HG02970 (cell line): ENCODE measurements at regions not wholly inside any gene's neighbourhood (a gene's known extent, or its start where the extent isn't known, plus 50 kb on each side); places are given as distances from the start of the nearest gene placed in this dataset.
"Not testable (repeated sequence)": the region's sequence is repeated elsewhere in the genome, so short reads cannot be mapped to it uniquely, and the experiment has no call there.

ENCODE experiments used
- ATAC-seq: cut with Tn5 transposase; IDR thresholded peaks from one replicate; pipeline ENCODE4 v1.9.1; 2021; ENCODE audit warnings: mild to moderate bottlenecking, moderate library complexity, moderate number of reproducible peaks; ENCODE audit not compliant: unreplicated experiment, low FRiP score

GRCh38 chr3:124132813-124133212 lies 140.9 kb upstream of the ROPN1 start:
- ATAC-seq: no peak

GRCh38 chr3:124133366-124133940 lies 141.5 kb upstream of the ROPN1 start:
- no peak for ATAC-seq

DNA sequence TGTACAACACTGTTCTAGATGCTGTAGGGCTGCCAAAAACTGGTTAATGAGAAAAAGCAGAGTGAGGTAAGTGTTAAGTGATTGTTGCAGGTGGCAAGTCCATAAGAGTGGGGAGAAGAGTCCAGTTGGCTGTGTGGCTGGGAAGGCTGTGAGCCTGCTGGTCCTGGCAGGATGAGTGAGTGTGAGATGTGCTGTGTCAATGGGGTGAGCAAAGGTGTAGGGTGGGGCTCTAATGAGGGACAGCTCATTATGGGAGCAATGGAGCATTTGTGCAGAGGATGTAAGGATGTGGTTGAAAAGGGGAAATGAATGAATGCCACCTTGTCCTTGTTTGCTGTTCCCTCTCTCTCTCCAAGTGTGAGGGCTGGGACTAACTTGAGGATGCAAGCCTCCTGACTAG lies 145.3 kb upstream of the ROPN1 start:
- ATAC-seq: no peak

DNA sequence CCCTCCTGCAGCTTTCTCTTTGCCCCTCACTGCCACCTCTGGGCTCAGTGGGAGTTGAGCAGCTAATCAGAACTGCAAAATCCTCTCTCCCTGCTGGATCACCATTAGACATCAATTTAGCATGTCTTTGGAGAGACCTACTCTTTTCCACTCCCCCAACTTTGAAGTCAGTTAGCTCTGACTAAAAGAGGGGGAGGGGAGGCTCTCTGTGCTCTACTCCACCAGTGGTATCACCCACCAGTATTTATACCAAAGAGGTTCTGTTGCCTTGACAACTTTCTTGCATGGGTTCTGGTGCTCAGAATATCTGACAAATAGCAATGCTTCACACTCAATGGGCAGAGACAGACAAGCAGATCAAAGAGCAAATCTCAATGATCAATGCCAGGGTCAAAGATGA lies 146.2 kb upstream of the ROPN1 start:
- no peak for ATAC-seq

DNA sequence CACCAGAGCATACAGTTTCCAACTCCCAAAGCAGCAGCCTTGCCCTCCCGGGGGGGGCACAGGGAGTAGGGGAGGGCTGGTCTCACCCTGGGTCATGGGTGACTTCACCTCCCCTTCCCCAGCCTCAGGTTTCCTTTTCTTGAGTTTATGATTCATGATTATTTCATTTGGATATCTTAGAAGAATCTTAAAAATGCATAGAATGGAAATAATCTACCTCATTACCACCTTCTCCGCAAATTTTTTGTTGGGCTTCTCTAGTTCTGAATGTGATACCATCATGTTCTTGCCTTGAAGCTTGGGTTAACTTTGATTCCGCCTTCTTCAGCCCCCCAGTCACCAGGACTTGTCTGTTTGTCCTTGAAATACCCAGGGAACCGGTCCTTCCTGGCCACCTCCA lies 148.8 kb upstream of the ROPN1 start:
- ATAC-seq: no peak

DNA sequence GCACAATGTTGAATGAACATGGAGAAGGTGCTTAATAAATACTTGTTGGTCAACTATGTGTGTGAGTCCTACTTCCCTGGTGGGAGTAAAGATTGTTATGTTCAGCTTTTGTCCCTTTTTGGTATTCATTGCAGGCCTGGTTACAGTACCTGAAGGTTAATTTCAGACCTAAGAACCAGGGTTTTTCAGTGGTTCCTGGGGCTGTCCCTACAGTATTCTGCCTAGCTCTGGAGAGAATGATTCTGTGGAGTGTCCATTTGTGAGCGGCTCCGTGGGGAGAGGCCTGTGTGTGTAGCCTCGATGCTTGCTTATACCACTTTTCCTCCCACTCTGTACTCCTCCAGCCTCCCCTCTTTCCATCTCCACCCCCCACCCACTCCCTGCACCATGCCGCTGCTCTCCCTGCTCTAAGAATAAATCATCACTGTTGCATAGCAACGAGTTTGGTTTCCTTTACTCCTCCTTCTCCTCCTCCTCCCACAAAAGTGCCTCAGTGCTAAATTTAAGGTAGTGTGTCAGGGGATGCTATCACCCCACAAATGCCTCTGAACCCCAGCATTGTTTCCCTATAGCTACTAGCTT lies 150.6 kb upstream of the ROPN1 start:
- no peak for ATAC-seq

- no peak for ATAC-seq
These were observed 151.1 kb upstream of the ROPN1 start for GRCh38 chr3:124143047-124143446.

GRCh38 chr3:124144035-124144814 lies 152.3 kb upstream of the ROPN1 start:
- ATAC-seq: no peak

- ATAC-seq: no peak
These were observed 155.5 kb upstream of the ROPN1 start for GRCh38 chr3:124147429-124147828.

- ATAC-seq: no peak
These were observed 156.0 kb upstream of the ROPN1 start for GRCh38 chr3:124147946-124148345.

GRCh38 chr3:124149081-124149480 lies 157.2 kb upstream of the ROPN1 start:
- ATAC-seq: no peak

DNA sequence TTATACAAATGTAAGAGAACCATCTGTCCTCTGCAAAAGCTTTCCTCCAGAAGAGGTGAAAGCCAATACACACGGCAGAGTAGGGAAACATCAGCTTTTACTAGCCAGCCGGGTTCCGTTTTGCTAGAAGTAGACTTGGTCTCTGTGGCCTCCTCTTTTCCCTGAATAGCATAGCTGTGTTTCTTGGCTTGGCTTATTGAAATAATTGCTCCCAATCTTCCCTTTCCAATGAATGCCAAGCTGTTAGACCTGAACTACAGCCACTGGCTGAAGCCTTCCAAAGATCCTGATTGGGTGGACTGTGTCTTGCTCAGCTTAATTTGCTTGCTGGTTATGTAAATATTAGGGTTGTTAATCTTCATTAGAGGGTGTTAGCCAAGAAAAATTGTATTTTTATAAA lies 157.8 kb upstream of the ROPN1 start:
- no peak for ATAC-seq

DNA sequence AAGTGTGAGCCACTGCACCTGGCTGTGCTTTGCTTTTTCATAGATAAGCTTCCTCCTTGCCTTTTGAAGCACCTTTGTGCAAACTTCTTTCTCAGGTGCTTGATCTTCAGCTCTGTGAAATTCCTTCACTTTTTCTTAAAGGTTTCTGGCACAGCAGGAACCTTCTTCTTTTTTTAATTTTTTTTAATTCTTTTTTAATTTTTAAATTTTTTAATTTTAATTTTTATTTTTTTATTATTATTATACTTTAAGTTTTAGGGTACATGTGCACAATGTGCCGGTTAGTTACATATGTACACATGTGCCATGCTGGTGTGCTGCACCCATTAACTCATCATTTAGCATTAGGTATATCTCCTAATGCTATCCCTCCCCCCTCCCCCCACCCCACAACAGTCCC lies 161.0 kb upstream of the ROPN1 start:
- not testable (repeated sequence) for ATAC-seq

DNA sequence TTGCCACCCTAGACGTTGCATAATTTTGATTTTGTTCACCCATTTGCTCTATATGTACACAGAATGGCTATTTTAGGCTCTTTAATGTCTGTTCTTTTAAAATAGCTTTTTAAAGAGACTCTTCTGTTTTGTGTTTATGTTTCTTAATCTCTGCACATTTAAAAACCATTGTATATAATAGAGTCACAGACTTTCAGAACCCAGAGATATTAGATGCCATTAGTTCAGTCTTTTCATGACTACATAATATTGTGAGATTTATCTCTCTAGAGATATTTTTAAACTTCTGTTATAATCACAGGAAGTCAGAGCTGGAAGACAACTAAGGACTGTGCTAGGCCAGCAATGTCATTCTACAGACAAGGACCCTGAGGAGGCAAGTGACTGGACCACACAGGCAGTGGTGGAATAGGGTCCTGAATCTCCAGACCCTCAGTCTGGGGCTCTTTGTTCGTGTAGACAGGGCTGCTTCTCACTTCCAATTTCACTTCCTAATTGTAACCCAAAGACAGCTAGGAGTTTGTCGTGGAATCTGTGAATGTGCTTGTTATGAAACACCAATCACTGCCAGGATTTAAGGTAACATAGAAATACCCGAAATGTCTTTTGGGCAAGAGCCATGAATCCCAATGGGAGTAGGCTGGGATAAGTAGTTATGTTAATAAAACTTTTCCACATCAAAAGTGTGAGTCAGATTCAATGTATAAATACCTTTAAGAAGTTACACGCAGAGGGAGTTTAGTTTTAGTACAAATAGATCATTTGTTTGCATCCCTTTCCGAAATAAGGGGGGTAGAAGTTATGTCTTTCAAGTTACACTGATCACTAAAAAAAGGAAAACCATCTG lies 165.2 kb upstream of the ROPN1 start:
- no peak for ATAC-seq

- no peak for ATAC-seq
These were observed 165.8 kb upstream of the ROPN1 start for GRCh38 chr3:124157748-124158147.

DNA sequence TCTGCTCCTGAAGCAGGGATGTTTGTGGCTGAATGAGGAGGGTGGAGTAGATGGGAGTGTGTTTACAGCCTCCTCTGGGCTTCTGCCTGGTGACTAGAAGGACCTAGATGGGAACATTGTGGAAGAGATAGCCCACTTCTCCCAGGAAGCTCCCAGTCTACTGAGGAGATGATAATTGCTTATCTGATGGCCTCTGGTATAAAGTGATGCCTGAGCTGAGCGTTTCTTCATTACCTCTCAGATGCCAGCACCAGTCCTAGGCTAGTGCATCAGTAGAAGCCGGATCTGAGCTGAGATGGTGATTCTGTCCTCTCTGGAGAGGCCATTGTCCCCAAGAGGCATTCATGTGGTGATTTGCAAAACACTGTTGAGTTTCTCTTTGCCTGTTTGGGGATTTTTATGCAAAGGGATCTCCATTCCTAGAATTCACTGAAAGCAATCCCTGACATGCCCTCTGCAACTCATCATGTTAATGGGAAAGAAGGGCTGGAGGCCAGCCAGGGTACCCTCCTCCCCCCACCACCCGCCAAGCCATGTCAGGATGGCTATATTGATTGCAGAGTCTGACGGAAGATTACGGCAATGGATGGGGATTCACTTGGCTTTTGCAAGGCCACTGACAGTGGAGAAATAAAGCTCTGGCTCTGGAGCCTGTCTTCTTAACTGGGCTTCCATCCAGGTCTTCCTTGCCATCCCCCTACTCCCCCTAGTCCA lies 166.4 kb upstream of the ROPN1 start:
- no peak for ATAC-seq

DNA sequence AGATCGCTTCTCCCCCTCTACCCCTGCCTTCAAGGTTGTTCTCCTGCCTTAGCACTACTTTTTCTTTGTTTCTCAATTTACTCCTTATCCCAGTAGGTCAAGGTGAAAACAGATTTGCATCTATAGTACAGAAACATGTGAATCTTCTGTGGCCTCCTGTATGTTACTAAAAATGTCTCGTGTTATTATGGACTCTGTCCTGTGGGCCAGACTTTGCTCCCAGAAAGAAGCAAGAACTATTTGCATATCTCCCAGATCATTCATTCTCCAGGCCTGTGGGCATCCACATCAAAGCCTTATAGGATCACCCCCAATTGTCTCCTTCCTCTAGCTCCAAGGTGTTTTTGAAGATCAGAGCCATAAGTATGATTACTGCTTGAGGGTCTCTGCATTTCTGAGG lies 169.5 kb upstream of the ROPN1 start:
- ATAC-seq: no peak

DNA sequence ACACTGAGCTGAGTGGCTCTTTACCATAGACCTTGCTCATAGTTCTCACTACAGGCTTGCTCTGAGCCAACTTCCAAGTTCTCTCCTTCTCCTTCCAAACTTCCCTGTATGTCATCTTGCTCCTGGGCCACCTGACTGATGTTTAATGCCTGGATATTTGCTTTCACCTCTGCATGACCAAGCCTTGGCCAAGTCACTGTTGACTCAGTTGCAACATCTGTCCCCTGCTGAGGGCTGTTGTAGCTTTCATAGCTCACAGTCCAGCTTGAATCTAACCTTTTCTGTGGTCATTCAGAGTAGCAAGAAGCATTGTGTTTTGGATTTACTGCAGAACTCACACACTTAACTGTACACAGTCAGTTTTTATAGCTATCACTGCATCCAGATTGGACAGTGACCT lies 171.8 kb upstream of the ROPN1 start:
- ATAC-seq: no peak

DNA sequence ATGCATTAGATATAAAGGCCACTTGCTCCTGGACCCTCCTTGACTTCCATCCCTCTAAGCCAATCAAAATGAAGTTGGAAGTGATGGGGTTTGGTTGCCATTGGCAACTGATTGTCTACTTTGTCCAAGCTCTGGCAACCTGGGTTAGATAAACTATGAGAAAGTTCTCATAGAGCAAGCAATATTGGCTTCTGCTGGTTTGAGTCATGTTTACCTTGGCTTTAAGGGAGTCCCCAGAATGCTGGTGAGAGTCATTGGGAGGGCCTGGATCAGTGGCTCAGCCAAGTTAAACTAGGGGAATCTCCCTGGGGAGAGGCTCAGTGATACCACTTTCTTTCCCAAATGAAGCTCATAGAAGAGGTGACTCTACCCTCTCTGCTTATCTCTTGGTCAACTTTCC lies 176.3 kb upstream of the ROPN1 start:
- ATAC-seq: no peak

GRCh38 chr3:124172283-124172682 lies 180.4 kb upstream of the ROPN1 start:
- no peak for ATAC-seq

GRCh38 chr3:124172816-124173215 lies 180.9 kb upstream of the ROPN1 start:
- ATAC-seq: no peak
